Thyroid gland (tissue), 4 donors: ENCODE measurements at regions not wholly inside any gene's neighbourhood (a gene's known extent, or its start where the extent isn't known, plus 50 kb on each side); places are given as distances from the start of the nearest gene placed in this dataset.

Experiments
- DNase-seq, 2 donors: peaks; one replicate each; pipeline ENCODE4 v3.0.0-alpha.2; 2019
- H3K27ac ChIP-seq, 3 donors: fragments of 200-600 bp; sonication (generic); 1 replicate in 2 of 3; 2 replicates in 1 of 3; pipeline ENCODE4 v1.5.1; 2016 to 2019; ENCODE audit warnings: mild to moderate bottlenecking in 1 of 3, moderate library complexity in 1 of 3
- H3K27me3 ChIP-seq: fragments of 200-600 bp; sonication (generic); one replicate; pipeline ENCODE4 v1.5.1; 2019
- H3K36me3 ChIP-seq, 2 donors: fragments of 200-600 bp; sonication (generic); one replicate each; pipeline ENCODE4 v1.5.1; 2016 to 2019
- H3K4me1 ChIP-seq, 2 donors: fragments of 200-600 bp; sonication (generic); one replicate each; pipeline ENCODE4 v1.5.1; 2017 to 2019
- H3K4me3 ChIP-seq, 3 donors: fragments of 200-600 bp; sonication (generic); replicated peaks in 1 of 3; 1 replicate in 2 of 3; 2 replicates in 1 of 3; pipeline ENCODE4 v1.5.1; 2016; ENCODE audit warnings: mild to moderate bottlenecking in 1 of 3
- H3K9me3 ChIP-seq: fragments of 200-600 bp; sonication (generic); one replicate; pipeline ENCODE4 v1.5.1; 2017
- POLR2A ChIP-seq, 2 donors: fragments of 450-650 bp; IDR thresholded peaks; one replicate each; pipeline ENCODE4 v1.6.1; 2017; ENCODE audit warnings: antibody characterized with exemption in 2 of 2, mild to moderate bottlenecking in 2 of 2, moderate library complexity in 1 of 2
- WGBS, 2 donors: methylation state at CpG; one replicate each; pipeline ENCODE4 v1.1.5; 2017; 5-methylcytosine and 5-hydroxymethylcytosine counted together
- intact Hi-C: fragments of 100-400 bp; cut with DNase I; formaldehyde crosslinking; loops from one replicate; pipeline ENCODE4 v1.15.1; 2023
- TF ChIP-seq, protein P1 (sequence below), 6 experiments: fragments of 200-600 bp in 3 of 6; fragments of 450-650 bp in 3 of 6; sonication (generic) in 3 of 6; IDR thresholded peaks; one replicate each; pipeline ENCODE4 v1.5.1; 2016 to 2019; ENCODE audit warnings: antibody characterized with exemption in 6 of 6, mild to moderate bottlenecking in 2 of 6, inconsistent platforms in 1 of 6, moderate library complexity in 1 of 6

DNA sequence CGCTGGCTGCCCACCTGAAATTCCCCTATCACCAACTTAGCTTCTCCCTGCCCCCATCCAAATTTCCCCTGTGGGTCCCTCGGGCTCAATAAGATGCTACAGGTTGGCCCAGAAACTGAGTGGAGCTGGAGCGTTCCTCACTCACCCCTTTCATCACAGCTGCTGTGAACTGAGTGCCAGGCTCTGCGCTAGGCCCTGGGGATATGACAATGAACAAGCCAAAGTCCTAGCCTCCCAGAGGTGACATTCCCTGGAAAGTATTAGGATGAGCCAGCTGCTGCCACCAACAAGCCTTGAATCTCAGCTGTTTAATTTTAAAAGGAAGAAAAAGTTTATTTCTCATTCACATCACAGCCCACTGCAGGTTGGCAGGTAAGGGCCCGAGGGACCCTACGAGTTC is 86.6 kb upstream of the EYA2 start:
- Histone ChIP-seq H3K9me3 (no peaks in the 10 kb centered on the region), H3K36me3 (no peaks in the 10 kb centered on the region), H3K4me1 (peaks cover 0 to 7% of the 10 kb centered on the region in 2 donors), H3K27me3 (no peaks in the 10 kb centered on the region), H3K4me3 (no peak overlapping the region), H3K27ac (no peak overlapping the region)
- intact Hi-C loops: no loop called here
- no peak for TF ChIP-seq POLR2A (IDR thresholded peaks at IDR 0.05)
- TF ChIP-seq, protein P1, sequence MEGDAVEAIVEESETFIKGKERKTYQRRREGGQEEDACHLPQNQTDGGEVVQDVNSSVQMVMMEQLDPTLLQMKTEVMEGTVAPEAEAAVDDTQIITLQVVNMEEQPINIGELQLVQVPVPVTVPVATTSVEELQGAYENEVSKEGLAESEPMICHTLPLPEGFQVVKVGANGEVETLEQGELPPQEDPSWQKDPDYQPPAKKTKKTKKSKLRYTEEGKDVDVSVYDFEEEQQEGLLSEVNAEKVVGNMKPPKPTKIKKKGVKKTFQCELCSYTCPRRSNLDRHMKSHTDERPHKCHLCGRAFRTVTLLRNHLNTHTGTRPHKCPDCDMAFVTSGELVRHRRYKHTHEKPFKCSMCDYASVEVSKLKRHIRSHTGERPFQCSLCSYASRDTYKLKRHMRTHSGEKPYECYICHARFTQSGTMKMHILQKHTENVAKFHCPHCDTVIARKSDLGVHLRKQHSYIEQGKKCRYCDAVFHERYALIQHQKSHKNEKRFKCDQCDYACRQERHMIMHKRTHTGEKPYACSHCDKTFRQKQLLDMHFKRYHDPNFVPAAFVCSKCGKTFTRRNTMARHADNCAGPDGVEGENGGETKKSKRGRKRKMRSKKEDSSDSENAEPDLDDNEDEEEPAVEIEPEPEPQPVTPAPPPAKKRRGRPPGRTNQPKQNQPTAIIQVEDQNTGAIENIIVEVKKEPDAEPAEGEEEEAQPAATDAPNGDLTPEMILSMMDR (IDR thresholded peaks at IDR 0.05): no peak
- 85 to 91% methylated on average over 6 of the region's 6 CpGs for WGBS, 2 donors
- no peak for DNase-seq

DNA sequence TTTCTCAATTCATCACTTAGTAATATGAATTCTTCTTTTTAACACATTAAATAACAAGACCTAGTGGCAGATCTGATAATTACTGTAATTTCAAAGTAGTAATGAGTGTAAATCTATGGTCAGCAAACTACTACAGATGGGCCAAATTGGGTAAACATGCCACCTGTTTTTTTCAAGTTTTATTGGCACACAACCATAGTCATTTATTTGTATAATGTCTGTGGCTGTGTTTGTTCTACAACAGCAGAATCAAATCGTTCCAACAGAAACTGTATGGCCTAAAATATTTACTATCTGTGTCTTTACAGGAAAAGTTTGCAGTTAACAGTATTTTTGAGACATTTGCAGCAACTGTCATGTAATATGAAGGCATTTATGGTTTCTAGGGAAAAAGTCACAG is 86.1 kb upstream of the EYA2 start:
- WGBS, 2 donors: 32 to 37% methylated on average over 1 of the region's 1 CpG
- TF ChIP-seq POLR2A (IDR thresholded peaks at IDR 0.05): no peak
- TF ChIP-seq, protein P1 (IDR thresholded peaks at IDR 0.05): no peak
- no peaks in the 10 kb centered on the region for H3K27me3 ChIP-seq
- H3K4me1 ChIP-seq: peaks cover 0 to 7% of the 10 kb centered on the region in 2 donors
- no peak overlapping the region for H3K27ac ChIP-seq
- intact Hi-C loops: no loop called here
- no peak for DNase-seq
- no peak overlapping the region for H3K4me3 ChIP-seq
- H3K36me3 ChIP-seq: no peaks in the 10 kb centered on the region
- no peaks in the 10 kb centered on the region for H3K9me3 ChIP-seq

DNA sequence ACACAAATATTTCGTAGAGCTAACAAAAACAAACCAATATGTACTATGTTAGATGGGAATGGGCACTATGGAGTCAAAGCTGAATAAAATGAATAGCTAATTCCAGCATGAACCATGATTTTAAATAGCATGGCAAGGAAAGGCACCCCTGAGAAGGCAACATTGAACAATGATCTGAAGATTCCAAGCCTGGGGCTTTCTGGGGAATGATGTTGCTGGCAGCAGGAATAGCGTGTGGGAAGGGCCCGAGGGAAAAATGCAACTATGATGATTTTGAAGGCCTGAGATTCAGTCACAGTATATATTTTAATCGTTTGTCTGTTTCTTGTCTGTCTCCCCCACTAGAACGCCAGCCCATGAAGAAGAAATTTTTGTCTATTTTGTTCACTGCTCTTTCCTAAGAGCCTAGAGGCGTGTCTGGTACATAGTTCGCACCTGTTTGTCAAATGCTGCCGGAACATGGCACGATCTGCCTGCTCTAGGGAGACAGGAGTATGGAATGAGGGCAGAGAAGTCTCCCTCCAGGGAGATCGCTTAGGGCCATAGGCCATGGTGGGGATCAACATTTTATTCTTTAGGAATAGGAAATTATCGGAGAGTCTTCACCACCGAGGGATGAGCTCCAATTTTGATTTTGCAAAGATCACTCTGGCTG is 84.8 kb upstream of the EYA2 start:
- no peak overlapping the region for H3K4me3 ChIP-seq
- TF ChIP-seq, protein P1 (IDR thresholded peaks at IDR 0.05): no peak
- TF ChIP-seq POLR2A (IDR thresholded peaks at IDR 0.05): no peak
- H3K27ac ChIP-seq: no peak overlapping the region
- no peaks in the 10 kb centered on the region for H3K36me3 ChIP-seq
- DNase-seq: no peak
- intact Hi-C loops: no loop called here
- H3K4me1 ChIP-seq: peaks cover 0 to 7% of the 10 kb centered on the region in 2 donors
- no peaks in the 10 kb centered on the region for H3K9me3 ChIP-seq
- H3K27me3 ChIP-seq: no peaks in the 10 kb centered on the region
- 92 to 93% methylated on average over 12 of the region's 12 CpGs for WGBS, 2 donors

DNA sequence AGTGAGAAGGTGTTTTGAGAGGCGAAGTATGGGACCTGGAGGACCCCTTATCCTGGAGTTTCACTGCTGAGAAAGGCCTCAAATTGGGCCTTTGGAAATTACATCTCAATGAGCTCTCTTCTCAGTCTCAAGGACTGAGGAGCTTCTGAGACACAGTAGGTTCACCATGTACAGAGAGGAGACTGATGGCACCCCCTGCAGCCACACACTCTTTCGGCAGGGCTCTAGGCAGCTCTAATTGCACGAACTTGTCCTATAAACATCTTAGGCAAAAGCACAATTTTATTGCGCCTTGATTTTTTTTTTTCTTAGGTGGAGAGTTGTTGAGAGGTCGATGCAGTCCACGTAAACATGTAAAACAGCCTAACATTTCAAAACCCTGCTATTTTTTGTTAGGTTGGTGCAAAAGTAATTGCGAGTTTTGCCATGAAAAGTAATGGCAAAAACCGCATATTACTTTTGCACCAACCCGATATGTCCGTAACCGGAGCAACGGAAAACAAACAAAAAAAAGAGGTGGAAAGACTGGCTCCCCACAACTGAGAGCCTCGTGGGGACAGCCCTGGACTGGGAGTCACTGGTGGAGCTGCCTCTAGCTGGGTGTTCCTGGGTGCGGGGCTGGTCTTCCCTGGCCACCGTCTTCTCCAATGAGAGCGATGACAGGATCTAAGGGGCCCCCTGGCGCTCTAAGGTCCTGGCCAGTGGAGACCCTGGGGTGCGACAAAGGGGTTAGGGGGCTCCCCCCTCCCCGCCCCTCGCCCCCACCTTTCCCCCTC is 84.0 kb upstream of the EYA2 start:
- no peak overlapping the region for H3K4me3 ChIP-seq
- no peaks in the 10 kb centered on the region for H3K27me3 ChIP-seq
- no peaks in the 10 kb centered on the region for H3K9me3 ChIP-seq
- TF ChIP-seq, protein P1 (IDR thresholded peaks at IDR 0.05): no peak
- TF ChIP-seq POLR2A (IDR thresholded peaks at IDR 0.05): no peak
- no peaks in the 10 kb centered on the region for H3K36me3 ChIP-seq
- H3K27ac ChIP-seq: no peak overlapping the region
- no peak for DNase-seq
- peaks cover 0 to 7% of the 10 kb centered on the region in 2 donors for H3K4me1 ChIP-seq
- intact Hi-C loops: no loop called here
- WGBS, 2 donors: 60 to 82% methylated on average over 16 to 20 of the region's 20 CpGs
